NCI-H69 (cell line): ENCODE measurements at regions not wholly inside any gene's neighbourhood (a gene's known extent, or its start where the extent isn't known, plus 50 kb on each side); places are given as distances from the start of the nearest gene placed in this dataset.
"Not testable (repeated sequence)": the region's sequence is repeated elsewhere in the genome, so short reads cannot be mapped to it uniquely, and the experiment has no call there.

Experiments used
- DNase-seq: peaks from one replicate; lab custom pipeline; 2025; lab: John Stamatoyannopoulos, UW

GRCh38 chr2:130251535-130251872, 53.3 kb upstream of the TUBA3E start:
- peak; percentile 57 for DNase-seq

GRCh38 chr2:130248355-130248754, 50.1 kb upstream of the TUBA3E start:
- not testable (repeated sequence) for DNase-seq
